Liver (tissue), 8 donors: ENCODE measurements at regions not wholly inside any gene's neighbourhood (a gene's known extent, or its start where the extent isn't known, plus 50 kb on each side); places are given as distances from the start of the nearest gene placed in this dataset.
"Not testable (repeated sequence)": the region's sequence is repeated elsewhere in the genome, so short reads cannot be mapped to it uniquely, and the experiment has no call there.

Experiments
- DNase-seq: peaks from one replicate; pipeline ENCODE4 v3.0.0-alpha.2; 2017; ENCODE audit warnings: low spot score
- H3K27ac ChIP-seq, 2 donors: one replicate each; pipeline ENCODE4 v1.7.0; 2013; ENCODE audit warnings: inconsistent platforms in 2 of 2, low read length in 2 of 2, control low read depth in 1 of 2, low read depth in 1 of 2, mild to moderate bottlenecking in 1 of 2
- H3K27me3 ChIP-seq, 4 donors: one replicate each; pipeline versions ENCODE4 v1.6.1 to v1.7.0; 2013; ENCODE audit warnings: low read length in 3 of 4, inconsistent platforms in 1 of 4, mild to moderate bottlenecking in 1 of 4, moderate library complexity in 1 of 4; ENCODE audit not compliant: control insufficient read depth in 4 of 4, insufficient read depth in 4 of 4
- H3K36me3 ChIP-seq, 4 donors: one replicate each; pipeline versions ENCODE4 v1.6.1 to v1.7.0; 2013; ENCODE audit warnings: low read length in 3 of 4, mild to moderate bottlenecking in 3 of 4, low read depth in 1 of 4, moderate library complexity in 1 of 4; ENCODE audit not compliant: control insufficient read depth in 4 of 4, insufficient read depth in 3 of 4
- H3K4me1 ChIP-seq, 4 donors: one replicate each; pipeline versions ENCODE4 v1.6.1 to v1.7.0; 2013; ENCODE audit warnings: low read length in 3 of 4, mild to moderate bottlenecking in 3 of 4, moderate library complexity in 1 of 4; ENCODE audit not compliant: control insufficient read depth in 4 of 4, insufficient read depth in 4 of 4
- H3K4me3 ChIP-seq, 3 donors: one replicate each; pipeline versions ENCODE4 v1.6.1 to v1.7.0; 2013; ENCODE audit warnings: low read length in 3 of 3, control low read depth in 1 of 3, low read depth in 1 of 3, mild to moderate bottlenecking in 1 of 3
- H3K9ac ChIP-seq, 2 donors: one replicate each; pipeline ENCODE4 v1.7.0; 2013; ENCODE audit warnings: low read length in 2 of 2, mild to moderate bottlenecking in 2 of 2, moderate library complexity in 2 of 2, control low read depth in 1 of 2, low read depth in 1 of 2
- H3K9me3 ChIP-seq, 4 donors: one replicate each; pipeline versions ENCODE4 v1.6.1 to v1.7.0; 2013; ENCODE audit warnings: low read length in 3 of 4; ENCODE audit not compliant: control insufficient read depth in 4 of 4
- CTCF ChIP-seq: fragments of 150-350 bp; IDR thresholded peaks from 2 replicates; pipeline ENCODE4 v1.5.1; 2017; ENCODE audit warnings: improper control_type of control experiment, low read depth, low read length; ENCODE audit not compliant: missing input control
- EGR1 ChIP-seq, 2 donors: IDR thresholded peaks; 2 replicates each; pipeline ENCODE4 v1.6.1; 2016 to 2018; ENCODE audit warnings: antibody characterized with exemption in 2 of 2, low read depth in 2 of 2
- GABPA ChIP-seq, 2 donors: IDR thresholded peaks in 1 of 2; conservative IDR thresholded peaks in 1 of 2; 2 replicates each; pipeline ENCODE4 v1.6.1; 2016; ENCODE audit warnings: antibody characterized with exemption in 2 of 2, mild to moderate bottlenecking in 1 of 2, moderate library complexity in 1 of 2
- HNF4A ChIP-seq, 2 donors: conservative IDR thresholded peaks; 2 replicates each; pipeline ENCODE4 v1.6.1; 2016; ENCODE audit warnings: antibody characterized with exemption in 2 of 2, mild to moderate bottlenecking in 2 of 2
- HNF4G ChIP-seq: IDR thresholded peaks from 2 replicates; pipeline ENCODE4 v1.6.1; 2016; ENCODE audit warnings: antibody characterized with exemption
- JUND ChIP-seq, 2 donors: IDR thresholded peaks; 2 replicates each; pipeline ENCODE4 v1.6.1; 2016; ENCODE audit warnings: antibody characterized with exemption in 2 of 2
- MAX ChIP-seq: IDR thresholded peaks from 2 replicates; pipeline ENCODE4 v1.6.1; 2016; ENCODE audit warnings: antibody characterized with exemption
- RAD21 ChIP-seq, 2 donors: IDR thresholded peaks; 2 replicates each; pipeline ENCODE4 v1.6.1; 2016; ENCODE audit warnings: antibody characterized with exemption in 2 of 2, mild to moderate bottlenecking in 2 of 2
- REST ChIP-seq: IDR thresholded peaks from 2 replicates; pipeline ENCODE4 v1.6.1; 2016; ENCODE audit warnings: antibody characterized with exemption, mild to moderate bottlenecking
- TAF1 ChIP-seq: conservative IDR thresholded peaks from 2 replicates; pipeline ENCODE4 v1.6.1; 2016; ENCODE audit warnings: antibody characterized with exemption, mild to moderate bottlenecking
- YY1 ChIP-seq: IDR thresholded peaks from 2 replicates; pipeline ENCODE4 v1.6.1; 2016; ENCODE audit warnings: antibody characterized with exemption, mild to moderate bottlenecking
- WGBS: extraction: QIAGEN DNeasy Blood & Tissue Kit; methylation state at CpG from one replicate; pipeline ENCODE4 v1.1.7; 2013; 5-methylcytosine and 5-hydroxymethylcytosine counted together
- TF ChIP-seq, protein P1 (sequence below): IDR thresholded peaks from 2 replicates; pipeline ENCODE4 v1.6.1; 2016; ENCODE audit warnings: antibody characterized with exemption
- donor health status: healthy.
- donor health status: healthy.
- donor health status: healthy.
- donor health status: healthy.
- donor health status: healthy.

- no peaks in the 10 kb centered on the region for H3K36me3 ChIP-seq
- TF ChIP-seq GABPA (IDR thresholded peaks at IDR 0.05 in 1 of 2, conservative IDR thresholded peaks at IDR 0.05 in 1 of 2), result no peak
- TF ChIP-seq CTCF, result peak; percentile 45
- TF ChIP-seq JUND (IDR thresholded peaks at IDR 0.05), result peak in 1 of 2 donors; percentile 49
- no peak for TF ChIP-seq YY1
- peak; percentile 83 to 88 for TF ChIP-seq RAD21 (IDR thresholded peaks at IDR 0.05)
- no peak overlapping the region for H3K27ac ChIP-seq
- no peak overlapping the region for H3K4me3 ChIP-seq
- H3K9me3 ChIP-seq, result no peaks in the 10 kb centered on the region
- H3K4me1 ChIP-seq, result no peaks in the 10 kb centered on the region
- DNase-seq, result peak; percentile 38
- no peak overlapping the region for H3K9ac ChIP-seq
- WGBS, result 15% methylated on average over 7 of the region's 7 CpGs
- H3K27me3 ChIP-seq, result peaks cover 0 to 3% (median 0%) of the 10 kb centered on the region in 4 donors
These were observed 816.9 kb upstream of the SLC10A2 start for GRCh38 chr13:103883164-103883563.

DNA sequence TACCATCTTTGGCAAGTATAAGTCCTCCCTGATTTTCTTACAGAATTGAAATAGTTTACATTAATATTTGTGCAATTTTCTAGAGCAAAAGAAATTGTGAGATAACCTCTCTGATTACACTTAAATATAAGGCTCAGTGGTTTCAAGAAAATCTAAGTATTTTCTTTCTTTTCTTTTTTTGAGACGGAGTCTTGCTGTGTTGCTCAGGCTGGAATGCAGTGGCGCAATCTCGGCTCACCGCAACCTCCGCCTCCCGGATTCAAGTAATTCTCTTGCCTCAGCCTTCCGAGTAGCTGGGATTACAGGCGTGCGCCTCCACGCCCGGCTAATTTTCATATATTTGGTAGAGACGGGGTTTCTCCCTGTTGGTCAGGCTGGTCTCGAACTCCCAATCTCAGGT lies 813.9 kb upstream of the SLC10A2 start:
- H3K4me3 ChIP-seq, H3K27ac ChIP-seq, H3K4me1 ChIP-seq, H3K9me3 ChIP-seq, H3K36me3 ChIP-seq, H3K27me3 ChIP-seq, H3K9ac ChIP-seq, DNase-seq: not testable (repeated sequence)
- 90% methylated on average over 13 of the region's 13 CpGs for WGBS

DNA sequence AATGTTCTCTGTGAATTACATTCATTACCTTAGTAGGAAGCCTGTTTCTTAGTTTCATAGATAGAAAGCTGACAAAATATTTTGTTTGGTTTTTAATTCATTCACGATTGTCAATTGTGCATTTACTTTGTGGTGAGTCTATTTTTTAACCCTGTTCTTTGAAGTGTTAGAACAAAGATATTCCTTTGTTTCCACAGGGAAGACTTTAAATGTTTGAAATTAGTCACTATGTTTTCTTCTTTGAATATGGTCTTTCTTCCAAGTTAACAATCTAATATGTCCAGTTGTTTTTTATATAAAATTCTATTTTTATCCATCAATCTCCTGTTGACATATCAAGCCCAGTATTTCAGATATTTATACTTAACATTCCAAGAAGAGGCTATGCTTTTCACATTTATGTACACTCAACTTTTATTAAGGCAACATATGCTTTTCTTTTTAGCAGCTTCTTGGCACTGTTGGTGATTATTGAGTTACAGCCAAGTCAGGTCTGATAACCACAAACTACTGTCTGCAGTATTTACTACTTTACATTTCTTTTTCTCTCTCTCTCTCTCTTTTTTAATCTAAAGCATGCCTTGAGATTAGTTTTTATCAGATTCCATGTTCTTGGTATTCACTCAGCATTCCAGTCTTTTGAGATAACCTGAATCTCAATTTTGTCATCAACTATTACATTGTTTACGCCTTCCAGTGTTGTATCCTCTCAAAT lies 812.8 kb upstream of the SLC10A2 start:
- TF ChIP-seq RAD21 (IDR thresholded peaks at IDR 0.05), result no peak
- Histone ChIP-seq H3K9me3 (no peaks in the 10 kb centered on the region), H3K4me3 (no peak overlapping the region), H3K9ac (no peak overlapping the region), H3K27ac (no peak overlapping the region), H3K27me3 (peaks cover 0 to 3% (median 0%) of the 10 kb centered on the region in 4 donors), H3K4me1 (no peaks in the 10 kb centered on the region), H3K36me3 (no peaks in the 10 kb centered on the region)
- WGBS, result 64% methylated on average over 2 of the region's 2 CpGs
- no peak for DNase-seq

- Histone ChIP-seq H3K9me3 (no peaks in the 10 kb centered on the region), H3K4me1 (no peaks in the 10 kb centered on the region), H3K9ac (no peak overlapping the region), H3K4me3 (no peak overlapping the region), H3K27ac (no peak overlapping the region), H3K27me3 (no peaks in the 10 kb centered on the region), H3K36me3 (no peaks in the 10 kb centered on the region)
- TF ChIP-seq, protein P1, sequence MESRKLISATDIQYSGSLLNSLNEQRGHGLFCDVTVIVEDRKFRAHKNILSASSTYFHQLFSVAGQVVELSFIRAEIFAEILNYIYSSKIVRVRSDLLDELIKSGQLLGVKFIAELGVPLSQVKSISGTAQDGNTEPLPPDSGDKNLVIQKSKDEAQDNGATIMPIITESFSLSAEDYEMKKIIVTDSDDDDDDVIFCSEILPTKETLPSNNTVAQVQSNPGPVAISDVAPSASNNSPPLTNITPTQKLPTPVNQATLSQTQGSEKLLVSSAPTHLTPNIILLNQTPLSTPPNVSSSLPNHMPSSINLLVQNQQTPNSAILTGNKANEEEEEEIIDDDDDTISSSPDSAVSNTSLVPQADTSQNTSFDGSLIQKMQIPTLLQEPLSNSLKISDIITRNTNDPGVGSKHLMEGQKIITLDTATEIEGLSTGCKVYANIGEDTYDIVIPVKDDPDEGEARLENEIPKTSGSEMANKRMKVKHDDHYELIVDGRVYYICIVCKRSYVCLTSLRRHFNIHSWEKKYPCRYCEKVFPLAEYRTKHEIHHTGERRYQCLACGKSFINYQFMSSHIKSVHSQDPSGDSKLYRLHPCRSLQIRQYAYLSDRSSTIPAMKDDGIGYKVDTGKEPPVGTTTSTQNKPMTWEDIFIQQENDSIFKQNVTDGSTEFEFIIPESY, result no peak
- no peak for TF ChIP-seq REST
- no peak for TF ChIP-seq HNF4G
- no peak for TF ChIP-seq EGR1 (IDR thresholded peaks at IDR 0.05; ENCODE audit: low read depth in 2 of 2)
- no peak for TF ChIP-seq HNF4A (conservative IDR thresholded peaks at IDR 0.05)
- TF ChIP-seq TAF1, result no peak
- TF ChIP-seq MAX, result no peak
- WGBS, result 92% methylated on average over 6 of the region's 6 CpGs
- DNase-seq, result no peak
These were observed 810.4 kb upstream of the SLC10A2 start for GRCh38 chr13:103876571-103876970.
